ENCODE measurements at regions not wholly inside any gene's neighbourhood (a gene's known extent, or its start where the extent isn't known, plus 50 kb on each side); places are given as distances from the start of the nearest gene placed in this dataset.

DNA sequence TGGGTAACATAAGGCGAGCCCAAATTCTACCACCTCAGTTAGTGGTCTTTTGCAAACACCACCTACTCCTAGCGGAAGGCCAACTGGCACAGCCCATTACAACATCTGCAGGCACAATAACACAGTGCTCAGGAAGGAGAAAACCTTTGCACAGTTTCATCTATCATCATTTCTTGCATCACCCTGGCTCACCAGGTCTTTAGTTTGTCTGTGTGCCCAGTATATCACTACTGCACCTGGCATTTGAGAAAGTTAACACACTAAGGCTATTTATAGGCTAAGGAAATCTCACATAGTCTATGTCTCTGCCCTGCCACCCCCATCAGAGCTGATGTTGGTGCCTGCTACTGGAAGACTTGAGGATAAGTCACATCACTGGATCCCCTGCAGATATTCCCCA lies 484.0 kb downstream of the SATB2 start:
- TF ChIP-seq CTCF (IDR thresholded peaks at IDR 0.05; ENCODE audit: low read depth, low read length, missing input control) (no peak), TAF1 (conservative IDR thresholded peaks at IDR 0.05) (no peak), HNF4A (conservative IDR thresholded peaks at IDR 0.05) (no peak), EGR1 (IDR thresholded peaks at IDR 0.05; ENCODE audit: low read depth in 2 of 2) (no peak), FOXA1 (IDR thresholded peaks at IDR 0.05) (no peak)
- TF ChIP-seq, protein P1, sequence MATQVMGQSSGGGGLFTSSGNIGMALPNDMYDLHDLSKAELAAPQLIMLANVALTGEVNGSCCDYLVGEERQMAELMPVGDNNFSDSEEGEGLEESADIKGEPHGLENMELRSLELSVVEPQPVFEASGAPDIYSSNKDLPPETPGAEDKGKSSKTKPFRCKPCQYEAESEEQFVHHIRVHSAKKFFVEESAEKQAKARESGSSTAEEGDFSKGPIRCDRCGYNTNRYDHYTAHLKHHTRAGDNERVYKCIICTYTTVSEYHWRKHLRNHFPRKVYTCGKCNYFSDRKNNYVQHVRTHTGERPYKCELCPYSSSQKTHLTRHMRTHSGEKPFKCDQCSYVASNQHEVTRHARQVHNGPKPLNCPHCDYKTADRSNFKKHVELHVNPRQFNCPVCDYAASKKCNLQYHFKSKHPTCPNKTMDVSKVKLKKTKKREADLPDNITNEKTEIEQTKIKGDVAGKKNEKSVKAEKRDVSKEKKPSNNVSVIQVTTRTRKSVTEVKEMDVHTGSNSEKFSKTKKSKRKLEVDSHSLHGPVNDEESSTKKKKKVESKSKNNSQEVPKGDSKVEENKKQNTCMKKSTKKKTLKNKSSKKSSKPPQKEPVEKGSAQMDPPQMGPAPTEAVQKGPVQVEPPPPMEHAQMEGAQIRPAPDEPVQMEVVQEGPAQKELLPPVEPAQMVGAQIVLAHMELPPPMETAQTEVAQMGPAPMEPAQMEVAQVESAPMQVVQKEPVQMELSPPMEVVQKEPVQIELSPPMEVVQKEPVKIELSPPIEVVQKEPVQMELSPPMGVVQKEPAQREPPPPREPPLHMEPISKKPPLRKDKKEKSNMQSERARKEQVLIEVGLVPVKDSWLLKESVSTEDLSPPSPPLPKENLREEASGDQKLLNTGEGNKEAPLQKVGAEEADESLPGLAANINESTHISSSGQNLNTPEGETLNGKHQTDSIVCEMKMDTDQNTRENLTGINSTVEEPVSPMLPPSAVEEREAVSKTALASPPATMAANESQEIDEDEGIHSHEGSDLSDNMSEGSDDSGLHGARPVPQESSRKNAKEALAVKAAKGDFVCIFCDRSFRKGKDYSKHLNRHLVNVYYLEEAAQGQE (IDR thresholded peaks at IDR 0.05) = no peak
- TF ChIP-seq, protein P2, sequence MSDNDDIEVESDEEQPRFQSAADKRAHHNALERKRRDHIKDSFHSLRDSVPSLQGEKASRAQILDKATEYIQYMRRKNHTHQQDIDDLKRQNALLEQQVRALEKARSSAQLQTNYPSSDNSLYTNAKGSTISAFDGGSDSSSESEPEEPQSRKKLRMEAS (IDR thresholded peaks at IDR 0.05) = no peak

Data from liver (tissue), 3 donors.